Thyroid gland (tissue), 4 donors: ENCODE measurements at regions not wholly inside any gene's neighbourhood (a gene's known extent, or its start where the extent isn't known, plus 50 kb on each side); places are given as distances from the start of the nearest gene placed in this dataset.

Experiments used
- DNase-seq, 2 donors: peaks; one replicate each; pipeline ENCODE4 v3.0.0-alpha.2; 2019
- H3K27ac ChIP-seq, 3 donors: fragments of 200-600 bp; sonication (generic); 1 replicate in 2 of 3; 2 replicates in 1 of 3; pipeline ENCODE4 v1.5.1; 2016 to 2019; ENCODE audit warnings: mild to moderate bottlenecking in 1 of 3, moderate library complexity in 1 of 3
- H3K27me3 ChIP-seq: fragments of 200-600 bp; sonication (generic); one replicate; pipeline ENCODE4 v1.5.1; 2019
- H3K36me3 ChIP-seq, 2 donors: fragments of 200-600 bp; sonication (generic); one replicate each; pipeline ENCODE4 v1.5.1; 2016 to 2019
- H3K4me1 ChIP-seq, 2 donors: fragments of 200-600 bp; sonication (generic); one replicate each; pipeline ENCODE4 v1.5.1; 2017 to 2019
- H3K4me3 ChIP-seq, 3 donors: fragments of 200-600 bp; sonication (generic); replicated peaks in 1 of 3; 1 replicate in 2 of 3; 2 replicates in 1 of 3; pipeline ENCODE4 v1.5.1; 2016; ENCODE audit warnings: mild to moderate bottlenecking in 1 of 3
- H3K9me3 ChIP-seq: fragments of 200-600 bp; sonication (generic); one replicate; pipeline ENCODE4 v1.5.1; 2017
- POLR2A ChIP-seq, 2 donors: fragments of 450-650 bp; IDR thresholded peaks; one replicate each; pipeline ENCODE4 v1.6.1; 2017; ENCODE audit warnings: antibody characterized with exemption in 2 of 2, mild to moderate bottlenecking in 2 of 2, moderate library complexity in 1 of 2
- WGBS, 2 donors: methylation state at CpG; one replicate each; pipeline ENCODE4 v1.1.5; 2017; 5-methylcytosine and 5-hydroxymethylcytosine counted together
- intact Hi-C: fragments of 100-400 bp; cut with DNase I; formaldehyde crosslinking; loops from one replicate; pipeline ENCODE4 v1.15.1; 2023
- TF ChIP-seq, protein P1 (sequence below), 6 experiments: fragments of 200-600 bp in 3 of 6; fragments of 450-650 bp in 3 of 6; sonication (generic) in 3 of 6; IDR thresholded peaks; one replicate each; pipeline ENCODE4 v1.5.1; 2016 to 2019; ENCODE audit warnings: antibody characterized with exemption in 6 of 6, mild to moderate bottlenecking in 2 of 6, inconsistent platforms in 1 of 6, moderate library complexity in 1 of 6

DNA sequence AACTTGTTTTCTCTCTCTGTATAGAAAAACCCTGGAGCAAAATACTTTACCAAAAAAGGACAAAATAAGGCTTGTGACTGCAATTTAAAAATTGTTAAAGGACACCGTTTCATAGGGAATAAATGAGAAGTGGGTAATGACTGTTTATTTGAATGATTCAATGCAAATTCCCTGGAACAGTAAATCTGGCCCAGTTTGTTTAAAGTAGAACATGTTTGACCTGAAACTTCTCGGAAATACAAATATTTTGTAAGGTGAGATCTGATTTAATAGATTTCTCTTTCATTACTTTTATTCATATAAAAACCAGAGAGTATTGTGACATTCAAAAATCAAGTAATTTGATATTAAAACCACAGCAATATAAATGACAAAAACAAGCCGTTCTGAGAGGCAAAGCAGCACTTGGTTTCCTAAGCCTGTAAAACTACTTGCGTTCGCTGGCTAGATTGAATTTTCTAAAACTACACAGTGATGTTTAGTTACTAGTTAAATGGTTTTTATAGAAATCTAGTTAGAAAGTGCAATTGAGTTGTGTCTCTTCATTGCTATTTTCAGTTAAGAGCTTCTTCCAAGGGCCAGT lies 76.8 kb upstream of the PITRM1 start:
- no peak for DNase-seq
- Histone ChIP-seq H3K36me3 (no peaks in the 10 kb centered on the region), H3K4me3 (no peak overlapping the region), H3K27me3 (no peaks in the 10 kb centered on the region), H3K4me1 (no peaks in the 10 kb centered on the region), H3K27ac (peak overlapping the region in 2 of 3 donors; percentile 14 to 60), H3K9me3 (no peaks in the 10 kb centered on the region)
- TF ChIP-seq POLR2A (IDR thresholded peaks at IDR 0.05) = no peak
- TF ChIP-seq, protein P1, sequence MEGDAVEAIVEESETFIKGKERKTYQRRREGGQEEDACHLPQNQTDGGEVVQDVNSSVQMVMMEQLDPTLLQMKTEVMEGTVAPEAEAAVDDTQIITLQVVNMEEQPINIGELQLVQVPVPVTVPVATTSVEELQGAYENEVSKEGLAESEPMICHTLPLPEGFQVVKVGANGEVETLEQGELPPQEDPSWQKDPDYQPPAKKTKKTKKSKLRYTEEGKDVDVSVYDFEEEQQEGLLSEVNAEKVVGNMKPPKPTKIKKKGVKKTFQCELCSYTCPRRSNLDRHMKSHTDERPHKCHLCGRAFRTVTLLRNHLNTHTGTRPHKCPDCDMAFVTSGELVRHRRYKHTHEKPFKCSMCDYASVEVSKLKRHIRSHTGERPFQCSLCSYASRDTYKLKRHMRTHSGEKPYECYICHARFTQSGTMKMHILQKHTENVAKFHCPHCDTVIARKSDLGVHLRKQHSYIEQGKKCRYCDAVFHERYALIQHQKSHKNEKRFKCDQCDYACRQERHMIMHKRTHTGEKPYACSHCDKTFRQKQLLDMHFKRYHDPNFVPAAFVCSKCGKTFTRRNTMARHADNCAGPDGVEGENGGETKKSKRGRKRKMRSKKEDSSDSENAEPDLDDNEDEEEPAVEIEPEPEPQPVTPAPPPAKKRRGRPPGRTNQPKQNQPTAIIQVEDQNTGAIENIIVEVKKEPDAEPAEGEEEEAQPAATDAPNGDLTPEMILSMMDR (IDR thresholded peaks at IDR 0.05) = no peak
- intact Hi-C loops = no loop called here
- WGBS, 2 donors = 81 to 87% methylated on average over 5 of the region's 5 CpGs

DNA sequence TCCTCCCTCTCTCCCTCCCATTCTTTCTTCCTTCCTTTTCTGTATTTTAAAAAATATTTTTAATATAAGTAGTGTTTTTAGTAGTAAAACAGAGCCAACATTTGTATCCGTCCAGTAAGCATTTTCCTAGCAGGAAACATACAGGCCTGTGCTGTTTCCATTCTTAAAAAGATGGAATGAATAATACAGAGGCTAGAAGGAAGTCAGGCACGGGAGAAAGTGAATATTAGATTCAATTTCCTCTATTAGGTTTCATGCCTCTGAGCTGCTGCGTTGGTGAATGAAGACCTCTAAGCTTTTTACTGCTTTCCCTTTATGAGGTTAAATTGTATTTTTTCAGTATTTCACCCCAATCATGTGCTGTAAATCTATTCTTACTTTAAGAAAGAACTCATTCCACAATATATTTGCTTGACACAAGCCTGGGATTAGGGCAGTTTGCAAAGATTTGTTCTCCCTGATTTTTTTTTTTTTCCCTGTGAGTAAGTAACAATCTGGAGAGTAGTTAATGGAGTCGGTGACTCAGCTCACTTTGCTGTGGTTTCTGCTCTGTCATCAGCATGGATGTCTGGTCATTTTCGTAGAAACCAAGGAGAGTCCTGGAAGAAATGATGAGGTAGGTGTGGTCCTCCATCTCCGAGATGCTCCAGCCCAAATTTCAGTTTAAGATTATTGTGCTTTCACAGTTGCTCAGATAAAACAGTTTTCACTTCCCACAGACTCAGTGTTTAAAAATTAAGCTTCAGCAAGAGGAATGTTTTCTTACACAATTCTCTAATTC lies 76.1 kb upstream of the PITRM1 start:
- H3K36me3 ChIP-seq = no peaks in the 10 kb centered on the region
- DNase-seq = no peak
- no peaks in the 10 kb centered on the region for H3K4me1 ChIP-seq
- H3K27ac ChIP-seq = peak overlapping the region; percentile 31 to 60 (median 38)
- intact Hi-C loops = no loop called here
- no peak for TF ChIP-seq POLR2A (IDR thresholded peaks at IDR 0.05)
- TF ChIP-seq, protein P1 (IDR thresholded peaks at IDR 0.05) = no peak
- WGBS, 2 donors = 49 to 54% methylated on average over 6 of the region's 6 CpGs
- no peaks in the 10 kb centered on the region for H3K27me3 ChIP-seq
- no peaks in the 10 kb centered on the region for H3K9me3 ChIP-seq
- H3K4me3 ChIP-seq = no peak overlapping the region

DNA sequence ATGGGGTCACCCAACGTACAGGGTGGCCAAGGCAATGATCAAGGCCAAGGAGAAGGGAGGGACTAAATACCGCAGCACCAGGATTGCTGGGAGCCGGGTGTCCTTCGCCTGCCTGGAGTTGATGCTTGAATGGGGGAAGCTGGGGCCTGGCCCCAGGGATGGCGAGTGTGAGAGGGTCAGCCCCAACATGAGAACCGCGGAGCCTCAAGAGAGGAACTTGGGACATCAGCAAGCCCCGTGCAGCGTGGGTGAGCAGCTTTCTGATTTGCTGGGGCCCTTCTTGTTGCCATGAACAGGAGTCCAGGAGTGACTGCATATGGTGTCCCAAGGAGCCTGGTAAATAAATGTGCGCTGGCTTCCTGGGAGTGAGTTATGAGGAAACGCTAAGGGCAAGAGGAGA lies 72.8 kb upstream of the PITRM1 start:
- H3K27me3 ChIP-seq = no peaks in the 10 kb centered on the region
- intact Hi-C loops = no loop called here
- no peak for DNase-seq
- H3K9me3 ChIP-seq = no peaks in the 10 kb centered on the region
- TF ChIP-seq, protein P1 (IDR thresholded peaks at IDR 0.05) = no peak
- no peaks in the 10 kb centered on the region for H3K4me1 ChIP-seq
- H3K27ac ChIP-seq = no peak overlapping the region
- no peak overlapping the region for H3K4me3 ChIP-seq
- H3K36me3 ChIP-seq = no peaks in the 10 kb centered on the region
- 93 to 95% methylated on average over 11 of the region's 11 CpGs for WGBS, 2 donors

DNA sequence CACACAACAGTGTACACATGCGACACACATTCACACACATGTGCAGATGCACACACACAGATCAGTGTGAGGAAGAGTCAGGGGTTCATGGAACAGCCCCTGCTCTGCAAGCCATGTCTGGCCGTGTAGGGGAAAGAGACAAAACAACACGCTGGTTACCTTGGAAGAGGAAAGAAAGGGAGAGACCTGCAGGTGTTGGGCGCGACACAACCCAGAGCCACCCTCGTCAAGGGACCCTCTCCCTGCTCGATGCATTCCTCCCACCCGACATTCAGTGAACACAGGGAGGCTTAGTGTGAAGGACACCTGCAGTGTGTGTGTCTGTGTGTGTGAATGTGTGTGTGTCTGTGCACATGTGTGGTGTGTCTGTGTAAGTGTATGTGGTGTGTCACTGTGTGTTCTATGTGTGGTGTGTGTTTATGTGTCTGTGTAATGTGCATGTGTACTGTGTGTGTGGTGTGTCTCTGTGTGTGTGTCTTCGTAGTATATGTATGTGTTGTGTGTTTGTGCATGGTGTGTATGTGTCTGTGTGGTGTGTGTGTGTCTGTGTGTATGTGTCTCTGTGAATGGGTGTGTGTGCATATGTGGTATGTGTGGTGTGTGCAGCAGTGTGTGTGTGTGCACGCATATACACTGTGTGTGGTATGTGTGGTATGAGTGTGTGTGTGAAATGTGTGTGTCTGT lies 69.5 kb upstream of the PITRM1 start:
- Histone ChIP-seq H3K9me3 (no peaks in the 10 kb centered on the region), H3K27ac (no peak overlapping the region), H3K4me1 (no peaks in the 10 kb centered on the region), H3K36me3 (no peaks in the 10 kb centered on the region), H3K4me3 (no peak overlapping the region), H3K27me3 (no peaks in the 10 kb centered on the region)
- TF ChIP-seq, protein P1 (IDR thresholded peaks at IDR 0.05) = no peak
- no peak for TF ChIP-seq POLR2A (IDR thresholded peaks at IDR 0.05)
- WGBS, 2 donors = 81 to 90% methylated on average over 10 of the region's 10 CpGs
- intact Hi-C loops = no loop called here
- no peak for DNase-seq
